Left ventricle myocardium inferior (tissue), 1 donor: ENCODE measurements at regions not wholly inside any gene's neighbourhood (a gene's known extent, or its start where the extent isn't known, plus 50 kb on each side); places are given as distances from the start of the nearest gene placed in this dataset.

Experiments used
- DNase-seq: peaks from one replicate; pipeline ENCODE4 v3.0.0-alpha.2; 2020
- H3K27ac ChIP-seq: fragments of 200-600 bp; replicated peaks from 2 replicates; pipeline ENCODE4 v1.8.0; 2021
- H3K27me3 ChIP-seq: fragments of 200-600 bp; 2 replicates; pipeline ENCODE4 v1.8.0; 2021; ENCODE audit warnings: low read depth
- H3K36me3 ChIP-seq: fragments of 200-600 bp; 2 replicates; pipeline ENCODE4 v1.8.0; 2021
- H3K4me1 ChIP-seq: fragments of 200-600 bp; 2 replicates; pipeline ENCODE4 v1.8.0; 2021
- H3K4me3 ChIP-seq: fragments of 200-600 bp; 2 replicates; pipeline ENCODE4 v1.8.0; 2021; ENCODE audit warnings: mild to moderate bottlenecking, moderate library complexity
- H3K9me3 ChIP-seq: fragments of 200-600 bp; replicated peaks from 2 replicates; pipeline ENCODE4 v1.8.0; 2021
- CTCF ChIP-seq: fragments of 200-600 bp; IDR thresholded peaks from 2 replicates; pipeline ENCODE4 v1.8.0; 2021; ENCODE audit warnings: antibody characterized with exemption, mild to moderate bottlenecking, borderline replicate concordance
- intact Hi-C: fragments of 100-400 bp; cut with micrococcal nuclease; formaldehyde crosslinking; loops from one replicate; pipeline ENCODE4 v1.11.0; 2022
- donor health status: DM: no; HTN: yes; CAD: no; lungs with severe emphysema.

- no peak overlapping the region for H3K27ac ChIP-seq
- no peak overlapping the region for H3K4me3 ChIP-seq
- no peaks in the 10 kb centered on the region for H3K36me3 ChIP-seq
- intact Hi-C loops: no loop called here
- H3K4me1 ChIP-seq: no peaks in the 10 kb centered on the region
- DNase-seq: no peak
- H3K9me3 ChIP-seq: peaks cover 25% of the 10 kb centered on the region
- no peaks in the 10 kb centered on the region for H3K27me3 ChIP-seq
- TF ChIP-seq CTCF: no peak
Measured at GRCh38 chr3:176469694-176470205, 727.5 kb downstream of the TBL1XR1 start.

GRCh38 chr3:176463610-176464009 lies 733.7 kb downstream of the TBL1XR1 start:
- no peak for DNase-seq
- Histone ChIP-seq H3K9me3 (no peaks in the 10 kb centered on the region), H3K27ac (no peak overlapping the region), H3K4me1 (no peaks in the 10 kb centered on the region), H3K4me3 (no peak overlapping the region), H3K27me3 (no peaks in the 10 kb centered on the region), H3K36me3 (no peaks in the 10 kb centered on the region)
- intact Hi-C loops: no loop called here
- no peak for TF ChIP-seq CTCF

GRCh38 chr3:176447369-176447768 lies 749.9 kb downstream of the TBL1XR1 start:
- Histone ChIP-seq H3K9me3 (peaks cover 5% of the 10 kb centered on the region), H3K27ac (no peak overlapping the region), H3K27me3 (no peaks in the 10 kb centered on the region), H3K4me1 (no peaks in the 10 kb centered on the region), H3K36me3 (no peaks in the 10 kb centered on the region), H3K4me3 (no peak overlapping the region)
- intact Hi-C loops: no loop called here
- TF ChIP-seq CTCF: no peak
- DNase-seq: no peak

GRCh38 chr3:176442326-176442725 lies 755.0 kb downstream of the TBL1XR1 start:
- intact Hi-C loops: no loop called here
- Histone ChIP-seq H3K27ac (no peak overlapping the region), H3K27me3 (no peaks in the 10 kb centered on the region), H3K4me1 (no peaks in the 10 kb centered on the region), H3K36me3 (no peaks in the 10 kb centered on the region), H3K4me3 (no peak overlapping the region), H3K9me3 (no peaks in the 10 kb centered on the region)
- no peak for DNase-seq
- TF ChIP-seq CTCF: no peak

GRCh38 chr3:176439729-176440128 lies 757.6 kb downstream of the TBL1XR1 start:
- H3K27ac ChIP-seq: no peak overlapping the region
- H3K4me3 ChIP-seq: no peak overlapping the region
- DNase-seq: no peak
- H3K4me1 ChIP-seq: no peaks in the 10 kb centered on the region
- intact Hi-C loops: no loop called here
- H3K9me3 ChIP-seq: no peaks in the 10 kb centered on the region
- no peaks in the 10 kb centered on the region for H3K27me3 ChIP-seq
- no peak for TF ChIP-seq CTCF
- H3K36me3 ChIP-seq: no peaks in the 10 kb centered on the region

GRCh38 chr3:176431991-176432390 lies 765.3 kb downstream of the TBL1XR1 start:
- no peak for TF ChIP-seq CTCF
- no peaks in the 10 kb centered on the region for H3K36me3 ChIP-seq
- no peaks in the 10 kb centered on the region for H3K9me3 ChIP-seq
- no peak overlapping the region for H3K4me3 ChIP-seq
- H3K27ac ChIP-seq: no peak overlapping the region
- DNase-seq: no peak
- no peaks in the 10 kb centered on the region for H3K27me3 ChIP-seq
- no peaks in the 10 kb centered on the region for H3K4me1 ChIP-seq
- intact Hi-C loops: no loop called here
